Osteoblast (primary cell): ENCODE measurements at regions not wholly inside any gene's neighbourhood (a gene's known extent, or its start where the extent isn't known, plus 50 kb on each side); places are given as distances from the start of the nearest gene placed in this dataset.
"Not testable (repeated sequence)": the region's sequence is repeated elsewhere in the genome, so short reads cannot be mapped to it uniquely, and the experiment has no call there.

Experiments
- DNase-seq: peaks from one replicate; pipeline ENCODE4 v3.0.0; 2011; ENCODE audit warnings: low spot score, mixed read lengths; ENCODE audit not compliant: insufficient read length; ENCODE audit errors: missing footprints
- H2AFZ ChIP-seq: 2 replicates; pipeline ENCODE4 v1.6.0; 2011; ENCODE audit warnings: mild to moderate bottlenecking, low read length
- H3K27ac ChIP-seq: 2 replicates; pipeline ENCODE4 v1.5.1; 2011; ENCODE audit warnings: mild to moderate bottlenecking, low read depth, low read length, moderate library complexity
- H3K27me3 ChIP-seq: 2 replicates; pipeline ENCODE4 v1.6.0; 2012; ENCODE audit warnings: mild to moderate bottlenecking, control low read depth, inconsistent platforms, low read length, moderate library complexity; ENCODE audit not compliant: insufficient read depth
- H3K36me3 ChIP-seq: 2 replicates; pipeline ENCODE4 v1.5.1; 2011; ENCODE audit warnings: mild to moderate bottlenecking, low read length, control low read depth, moderate library complexity; ENCODE audit not compliant: insufficient read depth
- H3K4me1 ChIP-seq: 2 replicates; pipeline ENCODE4 v1.5.1; 2011; ENCODE audit warnings: mild to moderate bottlenecking, low read length, control low read depth, moderate library complexity; ENCODE audit not compliant: insufficient read depth
- H3K4me2 ChIP-seq: 2 replicates; pipeline ENCODE4 v1.6.0; 2011; ENCODE audit warnings: mild to moderate bottlenecking, low read length; ENCODE audit not compliant: insufficient read depth
- H3K4me3 ChIP-seq: fragments of 200-600 bp; sonication (generic); 3 replicates; pipeline ENCODE4 v1.5.1; 2012; ENCODE audit warnings: mild to moderate bottlenecking, low read length, inconsistent platforms; ENCODE audit not compliant: insufficient read depth
- H3K79me2 ChIP-seq: 2 replicates; pipeline ENCODE4 v1.6.0; 2012; ENCODE audit warnings: mild to moderate bottlenecking, low read length, control low read depth, inconsistent platforms; ENCODE audit not compliant: insufficient read depth
- H3K9me3 ChIP-seq: 2 replicates; pipeline ENCODE4 v1.5.1; 2011; ENCODE audit warnings: low read depth, low read length, control low read depth
- H4K20me1 ChIP-seq: 2 replicates; pipeline ENCODE4 v1.6.0; 2012; ENCODE audit warnings: mild to moderate bottlenecking, low read length, control low read depth; ENCODE audit not compliant: insufficient read depth

- H3K4me2 ChIP-seq, H2AFZ ChIP-seq, H3K27me3 ChIP-seq, H4K20me1 ChIP-seq, H3K27ac ChIP-seq, DNase-seq, H3K4me1 ChIP-seq, H3K79me2 ChIP-seq, H3K4me3 ChIP-seq, H3K36me3 ChIP-seq: not testable (repeated sequence)
- H3K9me3 ChIP-seq, result peaks cover 13% of the 10 kb centered on the region
Observed at GRCh38 chr21:10411776-10412526, 109.4 kb upstream of the TPTE start.

GRCh38 chr21:10412928-10413246, 108.5 kb upstream of the TPTE start:
- not testable (repeated sequence) for H3K79me2 ChIP-seq, H3K4me2 ChIP-seq, H3K4me3 ChIP-seq, H3K36me3 ChIP-seq, H3K27me3 ChIP-seq, H2AFZ ChIP-seq, DNase-seq, H3K27ac ChIP-seq, H4K20me1 ChIP-seq, H3K4me1 ChIP-seq
- peaks cover 19% of the 10 kb centered on the region for H3K9me3 ChIP-seq

GRCh38 chr21:10413247-10414120, 107.9 kb upstream of the TPTE start:
- H3K36me3 ChIP-seq, H3K27me3 ChIP-seq, H3K79me2 ChIP-seq, H2AFZ ChIP-seq, H3K4me3 ChIP-seq, H3K27ac ChIP-seq, H3K4me1 ChIP-seq, H3K4me2 ChIP-seq, H4K20me1 ChIP-seq: not testable (repeated sequence)
- peaks cover 19% of the 10 kb centered on the region for H3K9me3 ChIP-seq
- DNase-seq, result peak; percentile 37

- H3K79me2 ChIP-seq, H3K4me3 ChIP-seq, H2AFZ ChIP-seq, H3K4me1 ChIP-seq, H3K27me3 ChIP-seq, H4K20me1 ChIP-seq, H3K4me2 ChIP-seq, H3K36me3 ChIP-seq, H3K27ac ChIP-seq: not testable (repeated sequence)
- peaks cover 24% of the 10 kb centered on the region for H3K9me3 ChIP-seq
- peak; percentile 25 for DNase-seq
Observed at GRCh38 chr21:10414121-10414924, 107.1 kb upstream of the TPTE start.

- H3K4me3 ChIP-seq, H2AFZ ChIP-seq, H3K36me3 ChIP-seq, DNase-seq, H4K20me1 ChIP-seq, H3K4me2 ChIP-seq, H3K27me3 ChIP-seq, H3K79me2 ChIP-seq, H3K27ac ChIP-seq, H3K4me1 ChIP-seq: not testable (repeated sequence)
- peaks cover 24% of the 10 kb centered on the region for H3K9me3 ChIP-seq
Observed at GRCh38 chr21:10414925-10415254, 106.5 kb upstream of the TPTE start.

- H3K79me2 ChIP-seq, H3K36me3 ChIP-seq, H2AFZ ChIP-seq, H3K4me1 ChIP-seq, DNase-seq, H3K4me2 ChIP-seq, H3K4me3 ChIP-seq, H3K27ac ChIP-seq, H4K20me1 ChIP-seq, H3K27me3 ChIP-seq: not testable (repeated sequence)
- peaks cover 23% of the 10 kb centered on the region for H3K9me3 ChIP-seq
Observed at GRCh38 chr21:10415456-10415855, 105.9 kb upstream of the TPTE start.

- not testable (repeated sequence) for H3K4me1 ChIP-seq, H3K4me2 ChIP-seq, H3K27me3 ChIP-seq, H3K27ac ChIP-seq, H4K20me1 ChIP-seq, H3K4me3 ChIP-seq, H3K36me3 ChIP-seq, H2AFZ ChIP-seq, H3K79me2 ChIP-seq
- peaks cover 25% of the 10 kb centered on the region for H3K9me3 ChIP-seq
- peak; percentile 65 for DNase-seq
Observed at GRCh38 chr21:10415859-10416258, 105.5 kb upstream of the TPTE start.

- H3K4me2 ChIP-seq, H3K4me3 ChIP-seq, H3K79me2 ChIP-seq, H3K27ac ChIP-seq, H3K27me3 ChIP-seq, H3K36me3 ChIP-seq, H3K4me1 ChIP-seq, H2AFZ ChIP-seq, H4K20me1 ChIP-seq: not testable (repeated sequence)
- H3K9me3 ChIP-seq, result peaks cover 25% of the 10 kb centered on the region
- DNase-seq, result peak; percentile 34
Observed at GRCh38 chr21:10416691-10417447, 104.5 kb upstream of the TPTE start.
